HCEC 1CT (cell line): ENCODE measurements at regions not wholly inside any gene's neighbourhood (a gene's known extent, or its start where the extent isn't known, plus 50 kb on each side); places are given as distances from the start of the nearest gene placed in this dataset.
"Not testable (repeated sequence)": the region's sequence is repeated elsewhere in the genome, so short reads cannot be mapped to it uniquely, and the experiment has no call there.

Experiments
- DNase-seq: peaks from one replicate; pipeline ENCODE4 v3.0.0-alpha.2; 2017

GRCh38 chr10:125605167-125605566, 77.8 kb downstream of the TEX36 start:
- no peak for DNase-seq

GRCh38 chr10:125602825-125603224, 80.1 kb downstream of the TEX36 start:
- no peak for DNase-seq

- no peak for DNase-seq
Measured at GRCh38 chr10:125599194-125599593, 83.8 kb downstream of the TEX36 start.

DNA sequence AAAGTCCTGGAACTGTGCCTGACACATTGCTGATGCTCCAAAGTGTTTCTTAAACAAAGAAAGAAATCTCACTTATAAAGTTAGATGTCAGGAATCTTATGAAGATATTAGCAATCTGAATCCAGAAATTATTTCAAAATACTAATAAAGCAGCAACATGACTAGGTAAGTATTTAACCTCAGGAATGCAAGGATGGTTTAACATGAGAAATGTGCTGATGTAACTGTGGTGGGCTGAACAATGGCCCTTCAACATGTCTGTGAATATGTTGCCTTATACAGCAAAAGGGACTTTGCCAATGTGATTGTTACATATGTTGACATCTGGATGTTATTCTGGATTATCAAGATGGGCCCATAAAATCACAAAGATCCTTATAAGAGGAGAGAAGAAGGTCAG, 87.1 kb downstream of the TEX36 start:
- DNase-seq, result no peak

DNA sequence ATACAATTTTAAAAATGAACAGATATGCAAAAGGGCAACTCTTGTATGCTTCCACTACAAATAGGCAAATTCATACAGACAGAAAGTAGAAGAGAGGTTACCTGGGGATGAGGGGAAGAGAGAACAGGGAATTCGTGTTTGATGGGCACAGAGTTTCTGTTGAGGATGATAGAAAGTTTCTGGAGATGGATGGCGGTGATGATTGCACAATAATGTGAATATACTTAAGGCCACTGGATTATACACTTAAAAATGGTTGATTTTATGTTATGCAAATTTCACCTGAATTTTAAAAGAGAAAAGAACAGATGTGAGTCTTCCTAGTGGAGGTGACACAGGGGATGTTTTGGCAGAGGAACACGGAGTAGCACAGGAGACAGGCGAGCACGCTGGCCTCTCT, 89.3 kb downstream of the TEX36 start:
- DNase-seq, result no peak

- no peak for DNase-seq
Measured at GRCh38 chr10:125592897-125593296, 90.1 kb downstream of the TEX36 start.

GRCh38 chr10:125591886-125592285, 91.1 kb downstream of the TEX36 start:
- no peak for DNase-seq

DNA sequence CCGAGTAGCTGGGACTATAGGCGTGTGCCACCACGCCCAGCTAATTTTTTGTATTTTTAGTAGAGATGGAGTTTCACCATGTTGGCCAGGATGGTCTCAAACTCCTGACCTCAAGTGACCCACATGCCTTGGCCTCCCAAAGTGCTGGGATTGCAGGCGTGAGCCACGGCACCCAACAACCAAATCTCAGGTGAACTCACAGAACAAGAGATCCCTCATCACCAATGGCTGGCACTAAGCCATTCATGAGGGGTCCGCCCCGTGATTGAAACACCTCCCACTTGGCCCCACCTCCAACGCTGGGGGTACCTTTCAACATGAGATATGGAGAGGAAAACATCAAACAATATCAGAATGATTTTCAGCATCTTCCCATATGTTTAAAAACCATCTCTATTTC, 94.2 kb downstream of the TEX36 start:
- DNase-seq, result not testable (repeated sequence)

GRCh38 chr10:125584954-125585353, 98.0 kb downstream of the TEX36 start:
- DNase-seq, result no peak

GRCh38 chr10:125578658-125579315, 104.2 kb downstream of the TEX36 start:
- DNase-seq, result no peak

DNA sequence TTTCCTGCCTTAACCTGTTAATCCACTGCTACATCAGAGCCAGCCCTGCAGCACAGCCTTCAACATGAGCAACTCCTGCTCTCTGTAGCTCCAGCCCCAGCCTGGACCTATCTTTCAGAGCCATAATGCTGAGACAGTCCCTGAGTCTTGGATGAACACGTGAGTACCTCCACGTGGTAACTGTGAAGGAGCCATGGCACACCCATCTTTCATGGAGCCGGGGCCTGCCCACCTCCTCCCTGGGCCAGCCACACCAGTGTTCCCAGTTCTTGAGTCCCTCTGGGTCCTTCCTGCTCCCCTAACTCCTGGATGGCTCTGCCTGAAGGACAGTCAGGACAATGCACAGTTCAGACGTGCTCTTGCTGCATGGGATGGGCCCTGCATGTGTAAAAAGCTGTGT, 107.1 kb downstream of the TEX36 start:
- no peak for DNase-seq

GRCh38 chr10:125568156-125568555, 114.8 kb downstream of the TEX36 start:
- no peak for DNase-seq

DNA sequence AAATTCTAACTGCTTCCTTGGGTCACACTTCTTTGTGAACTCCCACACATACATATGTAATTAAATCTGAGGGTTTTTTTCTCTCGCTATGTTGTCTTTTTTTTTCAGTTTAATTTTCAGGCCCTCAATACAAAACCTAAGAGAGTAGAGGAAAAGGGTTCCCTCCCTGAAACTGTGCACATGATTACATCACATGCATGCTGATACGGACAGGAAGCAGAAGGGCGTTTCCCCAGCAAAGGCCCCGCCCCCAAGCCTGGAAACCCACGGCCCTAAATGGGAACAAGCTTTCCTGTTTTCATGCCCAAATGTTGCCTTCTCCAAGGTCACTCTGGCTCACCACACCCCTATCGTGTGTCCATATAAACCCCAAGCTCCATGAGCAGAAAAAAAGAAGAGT, 115.4 kb downstream of the TEX36 start:
- no peak for DNase-seq

DNA sequence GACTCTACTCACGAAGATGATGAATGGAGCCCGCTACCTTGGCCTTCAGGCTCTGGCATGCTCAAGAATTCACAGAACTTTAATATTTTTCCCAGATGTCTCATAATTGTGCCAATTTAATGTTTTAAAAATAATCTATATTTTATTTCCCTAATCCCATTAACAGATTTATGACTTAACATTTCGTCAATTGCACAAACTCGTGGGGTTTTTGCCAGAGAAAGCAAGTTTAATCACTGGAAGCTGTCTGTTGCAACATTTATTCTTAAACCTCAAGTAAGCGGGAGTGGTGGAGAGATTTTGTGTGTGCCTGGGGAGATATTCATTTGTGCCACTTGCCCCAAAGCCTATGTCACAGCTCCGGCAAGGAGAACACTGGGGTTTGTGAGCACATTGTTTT, 117.9 kb downstream of the TEX36 start:
- DNase-seq, result no peak

DNA sequence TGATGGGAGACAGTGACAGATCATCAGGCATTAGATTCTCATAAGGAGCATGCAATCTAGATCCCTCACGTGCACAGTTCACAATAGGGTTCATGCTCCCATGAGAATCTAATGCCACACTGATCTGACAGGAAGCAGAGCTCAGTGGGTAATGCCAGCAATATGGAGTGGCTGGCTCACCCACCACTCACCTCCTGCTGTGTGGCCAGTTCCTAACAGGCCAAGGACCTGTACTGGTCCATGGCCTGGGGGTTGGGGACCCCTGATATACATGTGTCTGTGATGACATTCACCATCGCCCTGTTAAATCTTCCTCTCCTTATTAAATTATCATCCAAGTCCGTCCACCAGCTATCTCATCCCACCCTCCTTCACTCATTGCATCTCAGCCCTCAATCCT, 118.4 kb downstream of the TEX36 start:
- DNase-seq, result no peak

GRCh38 chr10:125562737-125563136, 120.2 kb downstream of the TEX36 start:
- no peak for DNase-seq

DNA sequence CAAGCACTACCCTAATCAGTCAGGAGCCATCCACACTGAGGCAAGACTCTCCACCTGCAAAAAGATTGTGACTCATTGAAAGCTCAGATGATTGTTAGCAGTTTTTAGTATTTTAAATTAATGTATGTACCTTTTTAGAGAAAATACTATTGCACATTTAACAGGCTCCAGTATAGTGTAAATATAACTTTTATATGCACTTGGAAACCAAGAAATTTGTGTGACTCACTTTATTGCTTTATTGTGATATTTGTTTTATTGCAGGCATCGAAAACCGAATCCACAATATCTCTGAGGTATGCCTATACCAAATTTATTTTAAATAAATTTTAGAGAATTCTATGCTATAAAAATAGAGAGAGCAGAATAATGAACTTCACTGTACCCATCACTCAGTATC, 122.0 kb downstream of the TEX36 start:
- no peak for DNase-seq

DNA sequence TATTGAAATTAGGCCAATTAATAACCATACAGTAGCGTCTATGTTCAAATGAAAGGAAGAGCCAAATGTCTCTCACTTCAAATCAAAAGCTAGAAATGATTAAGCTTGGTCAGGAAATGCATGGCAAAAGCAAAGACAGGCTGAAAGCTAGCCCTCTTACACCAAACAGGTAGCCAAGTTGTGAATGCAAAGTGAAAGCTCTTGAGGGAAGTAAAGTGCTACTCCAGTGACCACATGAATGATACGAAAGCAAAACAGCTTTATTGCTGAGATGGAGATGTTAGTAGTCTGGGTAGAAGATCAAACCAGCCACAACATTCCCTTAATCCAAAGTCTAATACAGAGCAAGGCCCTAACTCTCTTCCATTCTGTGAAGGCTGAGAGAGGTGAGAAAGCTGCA, 123.8 kb downstream of the TEX36 start:
- DNase-seq, result no peak

- no peak for DNase-seq
Measured at GRCh38 chr10:125557801-125558505, 125.0 kb downstream of the TEX36 start.

GRCh38 chr10:125557311-125557710, 125.7 kb downstream of the TEX36 start:
- DNase-seq, result no peak

GRCh38 chr10:125556882-125557281, 126.1 kb downstream of the TEX36 start:
- no peak for DNase-seq

- no peak for DNase-seq
Measured at GRCh38 chr10:125555743-125556142, 127.2 kb downstream of the TEX36 start.

- no peak for DNase-seq
Measured at GRCh38 chr10:125555267-125555666, 127.7 kb downstream of the TEX36 start.

DNA sequence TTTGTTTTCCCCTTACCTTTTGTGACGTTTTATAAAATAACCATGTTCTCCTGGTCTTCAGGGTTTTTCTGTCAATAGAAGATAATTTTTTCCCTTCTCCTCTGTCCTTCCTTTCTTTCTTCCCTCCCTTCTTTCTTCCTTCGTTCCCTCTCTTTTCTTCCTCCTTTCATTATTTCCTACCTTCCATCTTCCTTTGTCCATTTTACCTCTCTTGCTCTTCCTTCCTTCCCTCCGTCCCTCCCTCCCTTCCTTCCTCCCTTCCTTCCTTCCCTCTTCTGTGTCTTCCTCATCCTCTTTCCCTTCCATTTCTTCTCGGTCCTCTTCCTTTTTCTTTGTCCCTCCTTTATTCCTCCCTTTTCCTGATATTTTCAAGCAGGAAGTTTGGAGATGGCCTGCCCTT, 128.2 kb downstream of the TEX36 start:
- DNase-seq, result no peak
